ENCODE measurements at regions not wholly inside any gene's neighbourhood (a gene's known extent, or its start where the extent isn't known, plus 50 kb on each side); places are given as distances from the start of the nearest gene placed in this dataset.

DNA sequence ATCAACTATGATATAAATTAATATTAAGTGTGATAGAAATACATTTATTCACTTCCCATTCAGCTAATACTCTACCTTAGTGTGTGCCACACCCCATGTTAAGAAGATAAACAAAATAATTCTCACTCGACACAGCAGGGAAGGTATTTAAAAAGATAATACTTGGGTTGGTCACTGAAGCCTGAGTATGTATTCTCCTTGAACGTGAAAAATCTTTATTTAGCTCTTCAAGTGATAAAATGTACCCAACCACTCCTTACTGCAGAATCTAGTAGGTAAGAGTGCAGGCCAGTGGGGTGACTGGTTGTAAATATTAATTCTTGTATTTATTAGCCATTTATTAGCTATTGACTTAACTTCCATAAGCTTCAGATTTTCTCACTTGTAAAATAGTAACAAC lies 372.7 kb upstream of the THBS1 start:
- in situ Hi-C loops (cut with HindIII; ENCODE audit: low pct_ligation_motif_present, low sequenced_read_pairs) = no loop called here
- TF ChIP-seq, protein P1, sequence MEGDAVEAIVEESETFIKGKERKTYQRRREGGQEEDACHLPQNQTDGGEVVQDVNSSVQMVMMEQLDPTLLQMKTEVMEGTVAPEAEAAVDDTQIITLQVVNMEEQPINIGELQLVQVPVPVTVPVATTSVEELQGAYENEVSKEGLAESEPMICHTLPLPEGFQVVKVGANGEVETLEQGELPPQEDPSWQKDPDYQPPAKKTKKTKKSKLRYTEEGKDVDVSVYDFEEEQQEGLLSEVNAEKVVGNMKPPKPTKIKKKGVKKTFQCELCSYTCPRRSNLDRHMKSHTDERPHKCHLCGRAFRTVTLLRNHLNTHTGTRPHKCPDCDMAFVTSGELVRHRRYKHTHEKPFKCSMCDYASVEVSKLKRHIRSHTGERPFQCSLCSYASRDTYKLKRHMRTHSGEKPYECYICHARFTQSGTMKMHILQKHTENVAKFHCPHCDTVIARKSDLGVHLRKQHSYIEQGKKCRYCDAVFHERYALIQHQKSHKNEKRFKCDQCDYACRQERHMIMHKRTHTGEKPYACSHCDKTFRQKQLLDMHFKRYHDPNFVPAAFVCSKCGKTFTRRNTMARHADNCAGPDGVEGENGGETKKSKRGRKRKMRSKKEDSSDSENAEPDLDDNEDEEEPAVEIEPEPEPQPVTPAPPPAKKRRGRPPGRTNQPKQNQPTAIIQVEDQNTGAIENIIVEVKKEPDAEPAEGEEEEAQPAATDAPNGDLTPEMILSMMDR (IDR thresholded peaks at IDR 0.05; ENCODE audit: low read depth, low read length, missing control alignments) = no peak
- Histone ChIP-seq H3K4me3 (ENCODE audit: low read depth, low read length) (no peak overlapping the region), H3K36me3 (replicated peaks) (no peaks in the 10 kb centered on the region), H3K27ac (no peak overlapping the region), H3K27me3 (replicated peaks) (no peaks in the 10 kb centered on the region)
- no peak for DNase-seq

DNA sequence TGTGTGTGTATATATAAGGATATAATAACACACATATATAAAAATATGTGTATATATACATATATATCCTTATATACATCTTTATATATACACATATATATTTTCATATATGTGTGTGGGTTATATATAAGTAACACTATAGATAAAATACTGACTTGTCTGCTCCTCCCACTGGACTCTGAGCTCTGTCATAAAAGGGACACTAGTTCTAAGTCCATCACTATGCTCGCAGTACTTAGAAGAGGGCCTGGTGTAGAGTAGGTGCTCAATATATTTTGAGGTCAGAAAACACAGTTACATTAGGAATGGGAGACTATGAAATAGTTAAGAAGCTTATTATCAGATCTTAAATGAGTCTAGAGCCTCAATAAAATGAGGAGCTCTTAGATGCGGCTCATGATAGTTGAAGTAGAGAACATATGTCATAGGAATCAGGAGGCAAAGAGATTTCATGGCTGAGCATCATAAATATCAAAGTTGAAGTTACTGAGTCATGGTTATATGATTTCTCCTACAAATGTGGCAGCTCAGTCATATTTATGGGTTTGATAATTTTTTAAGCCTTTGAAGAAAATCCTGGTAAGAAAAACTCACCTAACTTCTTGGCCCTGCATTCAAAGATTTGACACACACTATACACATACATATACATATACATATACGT lies 371.2 kb upstream of the THBS1 start:
- Histone ChIP-seq H3K27me3 (replicated peaks) (no peaks in the 10 kb centered on the region), H3K4me3 (ENCODE audit: low read depth, low read length) (no peak overlapping the region), H3K36me3 (replicated peaks) (no peaks in the 10 kb centered on the region), H3K27ac (no peak overlapping the region)
- in situ Hi-C loops (cut with HindIII; ENCODE audit: low pct_ligation_motif_present, low sequenced_read_pairs) = no loop called here
- TF ChIP-seq, protein P1 (IDR thresholded peaks at IDR 0.05; ENCODE audit: low read depth, low read length, missing control alignments) = no peak
- no peak for DNase-seq

- in situ Hi-C loops (cut with HindIII; ENCODE audit: low pct_ligation_motif_present, low sequenced_read_pairs) = no loop called here
- no peak for DNase-seq
- Histone ChIP-seq H3K36me3 (replicated peaks) (no peaks in the 10 kb centered on the region), H3K27me3 (replicated peaks) (no peaks in the 10 kb centered on the region), H3K4me3 (ENCODE audit: low read depth, low read length) (no peak overlapping the region), H3K27ac (no peak overlapping the region)
- TF ChIP-seq, protein P1 (IDR thresholded peaks at IDR 0.05; ENCODE audit: low read depth, low read length, missing control alignments) = no peak
Measured at GRCh38 chr15:39211108-39211979, 369.5 kb upstream of the THBS1 start.

DNA sequence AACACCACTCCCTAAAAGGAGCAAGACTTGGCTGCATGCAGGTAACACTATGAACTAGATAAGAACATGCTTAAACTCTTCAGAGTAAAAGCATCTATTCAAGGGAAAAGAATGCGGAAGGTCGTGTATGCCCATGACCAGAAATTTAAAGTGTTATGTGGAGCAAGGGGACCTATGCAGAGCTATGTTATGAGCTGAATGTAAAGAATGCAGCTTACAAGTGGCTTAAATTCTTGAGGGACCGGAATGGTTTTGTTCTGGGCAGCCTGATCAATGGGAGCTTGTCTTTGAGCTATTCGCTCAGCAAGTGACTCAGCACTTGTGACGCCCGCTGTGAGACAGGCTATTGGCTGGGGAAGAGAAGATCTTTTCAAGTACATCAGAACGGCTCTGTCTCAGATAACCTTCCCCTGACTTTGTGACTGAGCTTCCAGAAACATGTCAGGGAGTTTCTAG lies 367.5 kb upstream of the THBS1 start:
- H3K27me3 ChIP-seq (replicated peaks) = no peaks in the 10 kb centered on the region
- peak; percentile 98 for DNase-seq
- TF ChIP-seq, protein P1 (IDR thresholded peaks at IDR 0.05; ENCODE audit: low read depth, low read length, missing control alignments) = no peak
- in situ Hi-C loops (cut with HindIII; ENCODE audit: low pct_ligation_motif_present, low sequenced_read_pairs) = no loop called here
- H3K4me3 ChIP-seq (ENCODE audit: low read depth, low read length) = no peak overlapping the region
- H3K36me3 ChIP-seq (replicated peaks) = no peaks in the 10 kb centered on the region
- peak overlapping the region; percentile 81 for H3K27ac ChIP-seq

- H3K27me3 ChIP-seq (replicated peaks) = no peaks in the 10 kb centered on the region
- TF ChIP-seq, protein P1 (IDR thresholded peaks at IDR 0.05; ENCODE audit: low read depth, low read length, missing control alignments) = no peak
- H3K36me3 ChIP-seq (replicated peaks) = no peaks in the 10 kb centered on the region
- DNase-seq = no peak
- H3K27ac ChIP-seq = no peak overlapping the region
- in situ Hi-C loops (cut with HindIII; ENCODE audit: low pct_ligation_motif_present, low sequenced_read_pairs) = no loop called here
- H3K4me3 ChIP-seq (ENCODE audit: low read depth, low read length) = no peak overlapping the region
Measured at GRCh38 chr15:39215015-39215414, 365.9 kb upstream of the THBS1 start.

Data from brain microvascular endothelial cell (primary cell).